Activated T-helper 17 cell treated with anti-CD3 and anti-CD28 coated beads, Interleukin-2, amount 50 U/mL, for 72 hours (primary cell): ENCODE measurements at regions not wholly inside any gene's neighbourhood (a gene's known extent, or its start where the extent isn't known, plus 50 kb on each side); places are given as distances from the start of the nearest gene placed in this dataset.

ENCODE experiments used
- ATAC-seq: fragments of 150-1000 bp; cut with Tn5 transposase; replicated peaks from 2 replicates; pipeline ENCODE4 v1.10.0; 2021; ENCODE audit warnings: mild to moderate bottlenecking, moderate library complexity
- H3K27ac Mint-ChIP-seq: one replicate; pipeline ENCODE4 v1.8.0; 2022; ENCODE audit warnings: mixed read lengths
- H3K27me3 Mint-ChIP-seq: one replicate; pipeline ENCODE4 v1.8.0; 2022; ENCODE audit warnings: mixed read lengths
- H3K36me3 Mint-ChIP-seq: one replicate; pipeline ENCODE4 v1.8.0; 2022; ENCODE audit warnings: low read depth, mild to moderate bottlenecking, mixed read lengths
- H3K4me1 Mint-ChIP-seq: one replicate; pipeline ENCODE4 v1.8.0; 2022; ENCODE audit warnings: mixed read lengths
- H3K4me3 Mint-ChIP-seq: one replicate; pipeline ENCODE4 v1.8.0; 2022; ENCODE audit warnings: mild to moderate bottlenecking, mixed read lengths
- H3K9me3 Mint-ChIP-seq: one replicate; pipeline ENCODE4 v1.8.0; 2022; ENCODE audit warnings: mixed read lengths

DNA sequence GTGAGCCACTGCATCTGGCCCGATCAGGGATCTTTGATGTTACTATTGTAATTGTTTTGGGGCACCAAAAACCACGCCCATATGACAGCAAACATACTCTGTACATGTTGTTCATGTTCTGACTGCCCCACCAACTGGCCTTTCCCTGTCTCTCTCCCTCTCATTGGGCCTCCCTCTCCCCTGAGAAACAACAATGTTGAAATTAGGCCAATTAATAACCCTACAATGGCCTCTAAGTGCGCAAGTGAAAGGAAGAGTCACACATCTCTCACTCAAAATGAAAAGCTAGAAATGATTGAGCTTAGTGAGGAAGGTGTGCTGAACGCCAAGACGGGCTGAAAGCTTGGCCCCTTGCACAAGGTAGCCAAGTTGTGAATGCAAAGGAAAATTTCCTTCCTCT is 50.3 kb upstream of the SDK1 start:
- peak; percentile 92 for ATAC-seq
- no peak overlapping the region for H3K27ac Mint-ChIP-seq
- H3K9me3 Mint-ChIP-seq = peaks cover 8% of the 10 kb centered on the region
- peaks cover 5% of the 10 kb centered on the region for H3K4me1 Mint-ChIP-seq
- no peaks in the 10 kb centered on the region for H3K36me3 Mint-ChIP-seq
- peaks cover 12% of the 10 kb centered on the region for H3K27me3 Mint-ChIP-seq
- no peak overlapping the region for H3K4me3 Mint-ChIP-seq
